Motor neuron (in vitro differentiated cells): ENCODE measurements at regions not wholly inside any gene's neighbourhood (a gene's known extent, or its start where the extent isn't known, plus 50 kb on each side); places are given as distances from the start of the nearest gene placed in this dataset.

ENCODE experiments used
- ATAC-seq, 8 experiments: fragments of 200-7000 bp; cut with Tn5 transposase; replicated peaks in 6 of 8; 2 replicates each; pipeline ENCODE4 v1.8.0; 2021; ENCODE audit warnings: mild to moderate bottlenecking in 8 of 8, moderate library complexity in 8 of 8
- H3K27ac ChIP-seq, 2 donors: fragments of 250-450 bp; sonication (Bioruptor Pico); 2 replicates each; pipeline ENCODE4 v1.9.0; 2021; ENCODE audit warnings: antibody characterized with exemption in 2 of 2, mild to moderate bottlenecking in 2 of 2, moderate library complexity in 1 of 2
- H3K4me1 ChIP-seq, 2 donors: fragments of 250-450 bp; sonication (Bioruptor Pico); replicated peaks in 1 of 2; 2 replicates each; pipeline ENCODE4 v1.6.1; 2021; ENCODE audit warnings: antibody characterized with exemption in 2 of 2, mild to moderate bottlenecking in 2 of 2, moderate library complexity in 1 of 2
- H3K4me3 ChIP-seq, 5 donors: fragments of 250-450 bp; sonication (Bioruptor Pico); 2 replicates each; pipeline ENCODE4 v1.9.0; 2021; ENCODE audit warnings: antibody characterized with exemption in 5 of 5, mild to moderate bottlenecking in 5 of 5, moderate library complexity in 4 of 5
- whole genome bisulfite sequencing, 10 experiments: fragments of 450-650 bp; shearing (Covaris generic); methylation state at CpG; one replicate each; pipeline ENCODE4 v1.0.0; 2022; 5-methylcytosine and 5-hydroxymethylcytosine counted together
- in situ Hi-C, 9 experiments: fragments of 400-800 bp; cut with MboI; loops; one replicate each; pipeline ENCODE4 v1.15.0; 2021; ENCODE audit warnings: low sequenced_read_pairs in 9 of 9, low pct_unique_long_range_greater_than_20kb in 2 of 9; ENCODE audit not compliant: unreplicated experiment in 9 of 9

GRCh38 chrX:97714072-97714471 is 830.4 kb downstream of the RPA4 start:
- peak in 2 of 8 experiments; percentile 71 to 82 for ATAC-seq
- in situ Hi-C loops = no loop called here
- H3K4me3 ChIP-seq = no peak overlapping the region

GRCh38 chrX:97728215-97728614 is 844.5 kb downstream of the RPA4 start:
- Histone ChIP-seq H3K4me1 (peaks cover 0 to 3% of the 10 kb centered on the region in 2 donors), H3K27ac (no peak overlapping the region), H3K4me3 (no peak overlapping the region)
- ATAC-seq = no peak
- 45 to 100% (median 51%) methylated on average over 1 to 2 of the region's 2 CpGs; no CpG with 5 or more reads in 5 of the 10 experiments for WGBS, 10 experiments
- in situ Hi-C loops = no loop called here

More at GRCh38 chrX:97714072-97714471, 830.4 kb downstream of the RPA4 start:
- no peaks in the 10 kb centered on the region for H3K4me1 ChIP-seq
- no peak overlapping the region for H3K27ac ChIP-seq

GRCh38 chrX:97740044-97740443 is 856.3 kb downstream of the RPA4 start:
- ATAC-seq = no peak
- Histone ChIP-seq H3K27ac (no peak overlapping the region), H3K4me3 (no peak overlapping the region), H3K4me1 (no peaks in the 10 kb centered on the region)
- in situ Hi-C loops = no loop called here

GRCh38 chrX:97740886-97741285 is 857.2 kb downstream of the RPA4 start:
- no peak for ATAC-seq
- WGBS, 10 experiments = 0 to 100% (median 58%) methylated on average over 1 of the region's 1 CpG; no CpG with 5 or more reads in 7 of the 10 experiments
- Histone ChIP-seq H3K4me3 (no peak overlapping the region), H3K27ac (no peak overlapping the region), H3K4me1 (no peaks in the 10 kb centered on the region)
- in situ Hi-C loops = no loop called here

GRCh38 chrX:97743014-97743413 is 859.3 kb downstream of the RPA4 start:
- in situ Hi-C loops = no loop called here
- 37 to 80% (median 60%) methylated on average over 1 to 2 of the region's 3 CpGs; no CpG with 5 or more reads in 7 of the 10 experiments for WGBS, 10 experiments
- Histone ChIP-seq H3K27ac (no peak overlapping the region), H3K4me1 (no peaks in the 10 kb centered on the region), H3K4me3 (no peak overlapping the region)
- ATAC-seq = no peak

GRCh38 chrX:97747346-97747745 is 863.6 kb downstream of the RPA4 start:
- no peak overlapping the region for H3K4me3 ChIP-seq
- H3K4me1 ChIP-seq = no peaks in the 10 kb centered on the region
- H3K27ac ChIP-seq = no peak overlapping the region
- in situ Hi-C loops = no loop called here
- 0 to 100% (median 80%) methylated on average over 1 to 5 of the region's 7 CpGs; no CpG with 5 or more reads in 5 of the 10 experiments for WGBS, 10 experiments
- no peak for ATAC-seq

- ATAC-seq = no peak
- in situ Hi-C loops = no loop called here
- WGBS, 10 experiments = 0 to 100% (median 18%) methylated on average over 1 to 3 of the region's 4 CpGs; no CpG with 5 or more reads in 6 of the 10 experiments
- no peak overlapping the region for H3K4me3 ChIP-seq
- H3K4me1 ChIP-seq = no peaks in the 10 kb centered on the region
- H3K27ac ChIP-seq = no peak overlapping the region
Observed at GRCh38 chrX:97751016-97751415, 867.3 kb downstream of the RPA4 start.

- no peak overlapping the region for H3K4me3 ChIP-seq
- 17 to 100% (median 69%) methylated on average over 1 to 4 of the region's 4 CpGs; no CpG with 5 or more reads in 4 of the 10 experiments for WGBS, 10 experiments
- no peaks in the 10 kb centered on the region for H3K4me1 ChIP-seq
- no peak for ATAC-seq
- H3K27ac ChIP-seq = no peak overlapping the region
- in situ Hi-C loops = no loop called here
Observed at GRCh38 chrX:97751735-97752134, 868.0 kb downstream of the RPA4 start.

- 0 to 100% (median 66%) methylated on average over 1 to 4 of the region's 5 CpGs; no CpG with 5 or more reads in 1 of the 10 experiments for WGBS, 10 experiments
- no peak overlapping the region for H3K4me3 ChIP-seq
- in situ Hi-C loops = no loop called here
- no peak for ATAC-seq
- H3K4me1 ChIP-seq = no peaks in the 10 kb centered on the region
- H3K27ac ChIP-seq = no peak overlapping the region
Observed at GRCh38 chrX:97756879-97757278, 873.2 kb downstream of the RPA4 start.

GRCh38 chrX:97763391-97763790 is 879.7 kb downstream of the RPA4 start:
- Histone ChIP-seq H3K27ac (no peak overlapping the region), H3K4me3 (no peak overlapping the region), H3K4me1 (no peaks in the 10 kb centered on the region)
- in situ Hi-C loops = no loop called here
- ATAC-seq = no peak

- ATAC-seq = no peak
- no peaks in the 10 kb centered on the region for H3K4me1 ChIP-seq
- in situ Hi-C loops = no loop called here
- no peak overlapping the region for H3K4me3 ChIP-seq
- 0% methylated on average over 1 of the region's 1 CpG; no CpG with 5 or more reads in 9 of the 10 experiments for WGBS, 10 experiments
- H3K27ac ChIP-seq = no peak overlapping the region
Observed at GRCh38 chrX:97763981-97764380, 880.3 kb downstream of the RPA4 start.

GRCh38 chrX:97766501-97767095 is 882.9 kb downstream of the RPA4 start:
- no peaks in the 10 kb centered on the region for H3K4me1 ChIP-seq
- in situ Hi-C loops = no loop called here
- H3K27ac ChIP-seq = no peak overlapping the region
- WGBS, 10 experiments = 0 to 100% (median 70%) methylated on average over 1 to 5 of the region's 5 CpGs; no CpG with 5 or more reads in 4 of the 10 experiments
- no peak overlapping the region for H3K4me3 ChIP-seq
- no peak for ATAC-seq

- ATAC-seq = no peak
- in situ Hi-C loops = no loop called here
Observed at GRCh38 chrX:97787311-97787710, 903.6 kb downstream of the RPA4 start.

GRCh38 chrX:97787849-97788248 is 904.1 kb downstream of the RPA4 start:
- H3K4me3 ChIP-seq = no peak overlapping the region
- no peak for ATAC-seq
- 38 to 80% (median 54%) methylated on average over 1 to 2 of the region's 2 CpGs; no CpG with 5 or more reads in 7 of the 10 experiments for WGBS, 10 experiments

More at GRCh38 chrX:97787311-97787710, 903.6 kb downstream of the RPA4 start:
- 14 to 100% (median 88%) methylated on average over 1 to 2 of the region's 2 CpGs; no CpG with 5 or more reads in 4 of the 10 experiments for WGBS, 10 experiments
- no peak overlapping the region for H3K4me3 ChIP-seq
- H3K27ac ChIP-seq = no peak overlapping the region
- no peaks in the 10 kb centered on the region for H3K4me1 ChIP-seq

More at GRCh38 chrX:97787849-97788248, 904.1 kb downstream of the RPA4 start:
- Histone ChIP-seq H3K27ac (no peak overlapping the region), H3K4me1 (no peaks in the 10 kb centered on the region)
- in situ Hi-C loops = no loop called here
